ENCODE measurements at regions not wholly inside any gene's neighbourhood (a gene's known extent, or its start where the extent isn't known, plus 50 kb on each side); places are given as distances from the start of the nearest gene placed in this dataset.

GRCh38 chr3:160163229-160163878, 61.9 kb upstream of the C3orf80 start:
- ATAC-seq = peak; percentile 88
- TF ChIP-seq PPARA (CRISPR knock-in tag; IDR thresholded peaks at IDR 0.05; ENCODE audit: borderline replicate concordance) = no peak
- TF ChIP-seq ZNF8 (CRISPR knock-in tag; IDR thresholded peaks at IDR 0.05) = no peak
- no peak for TF ChIP-seq CSDC2 (CRISPR knock-in tag; IDR thresholded peaks at IDR 0.05)
- no peak for TF ChIP-seq TOX (CRISPR knock-in tag; IDR thresholded peaks at IDR 0.05; ENCODE audit: borderline replicate concordance)
- TF ChIP-seq ZC3H10 (CRISPR knock-in tag; IDR thresholded peaks at IDR 0.05) = no peak
- no peak for TF ChIP-seq BACH2 (CRISPR knock-in tag; IDR thresholded peaks at IDR 0.05; ENCODE audit: borderline replicate concordance)
- TF ChIP-seq ISL1 (CRISPR knock-in tag; IDR thresholded peaks at IDR 0.05) = no peak
- no peak for TF ChIP-seq POU6F1 (CRISPR knock-in tag; IDR thresholded peaks at IDR 0.05; ENCODE audit: borderline replicate concordance, low read depth)
- no peak for TF ChIP-seq TSHZ2 (CRISPR knock-in tag; IDR thresholded peaks at IDR 0.05)
- TF ChIP-seq ARNTL (CRISPR knock-in tag; IDR thresholded peaks at IDR 0.05; ENCODE audit: borderline replicate concordance, low read depth) = no peak
- TF ChIP-seq ZFP30 (CRISPR knock-in tag; IDR thresholded peaks at IDR 0.05) = no peak
- TF ChIP-seq PATZ1 (CRISPR knock-in tag; IDR thresholded peaks at IDR 0.05; ENCODE audit: borderline replicate concordance) = no peak
- TF ChIP-seq GLIS3 (CRISPR knock-in tag; IDR thresholded peaks at IDR 0.05) = no peak
- no peak for TF ChIP-seq TCF4 (CRISPR knock-in tag; IDR thresholded peaks at IDR 0.05; ENCODE audit: borderline replicate concordance)

GRCh38 chr3:160168246-160168645, 57.0 kb upstream of the C3orf80 start:
- TF ChIP-seq ZNF8 (CRISPR knock-in tag; IDR thresholded peaks at IDR 0.05) (no peak), ARNTL (CRISPR knock-in tag; IDR thresholded peaks at IDR 0.05; ENCODE audit: borderline replicate concordance, low read depth) (no peak), PPARA (CRISPR knock-in tag; IDR thresholded peaks at IDR 0.05; ENCODE audit: borderline replicate concordance) (no peak), CREB5 (CRISPR knock-in tag; IDR thresholded peaks at IDR 0.05; ENCODE audit: low read depth) (no peak), ZC3H10 (CRISPR knock-in tag; IDR thresholded peaks at IDR 0.05) (no peak), ESRRG (CRISPR knock-in tag; IDR thresholded peaks at IDR 0.05) (no peak), ZFP30 (CRISPR knock-in tag; IDR thresholded peaks at IDR 0.05) (no peak), CSDC2 (CRISPR knock-in tag; IDR thresholded peaks at IDR 0.05) (no peak), OSR1 (CRISPR knock-in tag; IDR thresholded peaks at IDR 0.05) (no peak), TCF4 (CRISPR knock-in tag; IDR thresholded peaks at IDR 0.05; ENCODE audit: borderline replicate concordance) (no peak), TOX (CRISPR knock-in tag; IDR thresholded peaks at IDR 0.05; ENCODE audit: borderline replicate concordance) (no peak), ZFP3 (CRISPR knock-in tag; IDR thresholded peaks at IDR 0.05) (no peak), BACH2 (CRISPR knock-in tag; IDR thresholded peaks at IDR 0.05; ENCODE audit: borderline replicate concordance) (no peak), PATZ1 (CRISPR knock-in tag; IDR thresholded peaks at IDR 0.05; ENCODE audit: borderline replicate concordance) (no peak), ZNF565 (CRISPR knock-in tag; conservative IDR thresholded peaks at IDR 0.05; ENCODE audit: low read depth) (no peak), ISL1 (CRISPR knock-in tag; IDR thresholded peaks at IDR 0.05) (no peak)
- no peak for ATAC-seq

Data from SK-N-SH treated with all-trans-retinoic acid at 6 μM for 48 hours (cell line).